ENCODE measurements at regions not wholly inside any gene's neighbourhood (a gene's known extent, or its start where the extent isn't known, plus 50 kb on each side); places are given as distances from the start of the nearest gene placed in this dataset.
"Not testable (repeated sequence)": the region's sequence is repeated elsewhere in the genome, so short reads cannot be mapped to it uniquely, and the experiment has no call there.

DNA sequence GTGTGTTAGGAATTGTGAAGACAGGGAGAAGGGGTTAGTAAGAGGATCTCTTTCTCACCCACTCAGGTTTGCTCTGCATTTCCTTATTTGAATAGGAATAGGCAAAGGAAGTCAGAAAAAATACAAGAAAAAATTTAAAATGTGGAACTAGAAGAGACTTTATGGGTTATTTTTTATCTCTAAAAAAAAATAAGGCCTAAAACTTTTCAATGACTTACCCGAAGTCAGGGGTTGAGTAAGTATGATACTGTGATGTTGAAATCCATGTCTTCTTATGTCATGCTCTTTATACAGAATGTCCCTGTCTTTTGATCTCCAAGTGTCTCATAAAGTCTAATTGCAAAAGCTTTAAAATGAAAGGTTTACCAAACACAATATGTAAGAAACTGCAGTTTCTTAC, 148.3 kb upstream of the PIK3R1 start:
- H3K36me3 ChIP-seq (ENCODE audit: control insufficient read depth, low read length), result no peaks in the 10 kb centered on the region
- H3K9me2 ChIP-seq (replicated peaks; ENCODE audit: control insufficient read depth, low read length), result no peaks in the 10 kb centered on the region
- H3F3A ChIP-seq (ENCODE audit: control insufficient read depth, insufficient read depth), result no peaks in the 10 kb centered on the region
- no peaks in the 10 kb centered on the region for H3K9me3 ChIP-seq (ENCODE audit: control insufficient read depth, insufficient read depth, low read length)
- H3K27me3 ChIP-seq (ENCODE audit: control insufficient read depth, low read length), result no peaks in the 10 kb centered on the region
- H3K27ac ChIP-seq (ENCODE audit: low read depth, low read length), result no peak overlapping the region
- TF ChIP-seq EZH2phosphoT487 (IDR thresholded peaks at IDR 0.05; ENCODE audit: borderline replicate concordance, low read length), result no peak
- TF ChIP-seq, protein P1, sequence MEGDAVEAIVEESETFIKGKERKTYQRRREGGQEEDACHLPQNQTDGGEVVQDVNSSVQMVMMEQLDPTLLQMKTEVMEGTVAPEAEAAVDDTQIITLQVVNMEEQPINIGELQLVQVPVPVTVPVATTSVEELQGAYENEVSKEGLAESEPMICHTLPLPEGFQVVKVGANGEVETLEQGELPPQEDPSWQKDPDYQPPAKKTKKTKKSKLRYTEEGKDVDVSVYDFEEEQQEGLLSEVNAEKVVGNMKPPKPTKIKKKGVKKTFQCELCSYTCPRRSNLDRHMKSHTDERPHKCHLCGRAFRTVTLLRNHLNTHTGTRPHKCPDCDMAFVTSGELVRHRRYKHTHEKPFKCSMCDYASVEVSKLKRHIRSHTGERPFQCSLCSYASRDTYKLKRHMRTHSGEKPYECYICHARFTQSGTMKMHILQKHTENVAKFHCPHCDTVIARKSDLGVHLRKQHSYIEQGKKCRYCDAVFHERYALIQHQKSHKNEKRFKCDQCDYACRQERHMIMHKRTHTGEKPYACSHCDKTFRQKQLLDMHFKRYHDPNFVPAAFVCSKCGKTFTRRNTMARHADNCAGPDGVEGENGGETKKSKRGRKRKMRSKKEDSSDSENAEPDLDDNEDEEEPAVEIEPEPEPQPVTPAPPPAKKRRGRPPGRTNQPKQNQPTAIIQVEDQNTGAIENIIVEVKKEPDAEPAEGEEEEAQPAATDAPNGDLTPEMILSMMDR (IDR thresholded peaks at IDR 0.05; ENCODE audit: low read depth, low read length, poor library complexity, severe bottlenecking), result no peak
- H4K20me1 ChIP-seq (ENCODE audit: control insufficient read depth, insufficient read depth, low read depth, low read length), result no peaks in the 10 kb centered on the region
- H3K4me1 ChIP-seq (ENCODE audit: control insufficient read depth, low read length), result no peaks in the 10 kb centered on the region
- no peak overlapping the region for H3K4me3 ChIP-seq (ENCODE audit: low read length)
- H3K79me2 ChIP-seq (ENCODE audit: control insufficient read depth, low read length), result no peaks in the 10 kb centered on the region
- no peak overlapping the region for H3K4me2 ChIP-seq (ENCODE audit: low read length)

- Histone ChIP-seq H3K4me3 (ENCODE audit: low read length) (no peak overlapping the region), H3K9me2 (replicated peaks; ENCODE audit: control insufficient read depth, low read length) (no peaks in the 10 kb centered on the region), H3F3A (ENCODE audit: control insufficient read depth, insufficient read depth) (no peaks in the 10 kb centered on the region), H3K4me2 (ENCODE audit: low read length) (no peak overlapping the region), H3K4me1 (ENCODE audit: control insufficient read depth, low read length) (no peaks in the 10 kb centered on the region), H3K27me3 (ENCODE audit: control insufficient read depth, low read length) (no peaks in the 10 kb centered on the region), H3K79me2 (ENCODE audit: control insufficient read depth, low read length) (no peaks in the 10 kb centered on the region), H3K27ac (ENCODE audit: low read depth, low read length) (no peak overlapping the region), H3K9me3 (ENCODE audit: control insufficient read depth, insufficient read depth, low read length) (no peaks in the 10 kb centered on the region), H4K20me1 (ENCODE audit: control insufficient read depth, insufficient read depth, low read depth, low read length) (no peaks in the 10 kb centered on the region), H3K36me3 (ENCODE audit: control insufficient read depth, low read length) (no peaks in the 10 kb centered on the region)
- no peak for TF ChIP-seq EZH2phosphoT487 (IDR thresholded peaks at IDR 0.05; ENCODE audit: borderline replicate concordance, low read length)
- TF ChIP-seq, protein P1 (IDR thresholded peaks at IDR 0.05; ENCODE audit: low read depth, low read length, poor library complexity, severe bottlenecking), result no peak
These were observed 149.1 kb upstream of the PIK3R1 start for GRCh38 chr5:68066277-68066955.

DNA sequence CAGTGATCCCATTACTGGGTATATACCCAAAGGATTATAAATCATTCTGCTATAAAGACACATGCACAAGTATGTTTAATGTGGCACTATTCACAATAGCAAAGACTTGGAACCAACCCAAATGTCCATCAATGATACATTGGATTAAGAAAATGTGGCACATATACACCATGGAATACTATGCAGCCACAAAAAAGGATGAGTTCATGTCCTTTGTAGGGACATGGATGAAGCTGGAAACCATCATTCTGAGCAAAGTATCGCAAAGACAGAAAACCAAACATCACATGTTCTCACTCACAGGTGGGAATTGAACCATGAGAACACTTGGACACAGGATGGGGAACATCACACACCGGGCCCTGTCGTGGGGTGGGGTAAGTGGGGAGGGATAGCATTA, 150.2 kb upstream of the PIK3R1 start:
- not testable (repeated sequence) for H3K4me1 ChIP-seq (ENCODE audit: control insufficient read depth, low read length)

DNA sequence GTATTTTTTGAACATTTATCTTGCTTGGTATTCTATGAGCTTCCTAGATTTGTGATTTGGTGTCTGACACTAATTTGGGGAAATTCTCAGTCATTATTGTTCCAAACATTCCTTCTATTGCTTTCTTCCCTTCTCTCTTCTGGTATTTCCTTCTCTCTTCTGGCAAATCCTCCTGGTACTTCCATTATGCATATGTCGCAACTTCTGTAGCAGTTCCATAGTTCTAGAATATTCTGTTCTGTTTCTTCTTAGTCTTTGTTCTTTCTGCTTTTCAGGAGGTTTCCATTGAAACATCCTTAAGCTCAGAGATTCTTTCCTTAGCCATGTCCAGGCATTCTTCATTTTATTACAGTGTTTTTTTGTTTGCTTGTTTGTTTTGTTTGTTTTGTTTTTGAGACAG, 155.2 kb upstream of the PIK3R1 start:
- no peaks in the 10 kb centered on the region for H3F3A ChIP-seq (ENCODE audit: control insufficient read depth, insufficient read depth)
- no peaks in the 10 kb centered on the region for H3K27me3 ChIP-seq (ENCODE audit: control insufficient read depth, low read length)
- H3K79me2 ChIP-seq (ENCODE audit: control insufficient read depth, low read length), result no peaks in the 10 kb centered on the region
- H3K9me3 ChIP-seq (ENCODE audit: control insufficient read depth, insufficient read depth, low read length), result no peaks in the 10 kb centered on the region
- H3K36me3 ChIP-seq (ENCODE audit: control insufficient read depth, low read length), result no peaks in the 10 kb centered on the region
- no peaks in the 10 kb centered on the region for H3K4me1 ChIP-seq (ENCODE audit: control insufficient read depth, low read length)
- H3K4me3 ChIP-seq (ENCODE audit: low read length), result no peak overlapping the region
- no peaks in the 10 kb centered on the region for H3K9me2 ChIP-seq (replicated peaks; ENCODE audit: control insufficient read depth, low read length)
- no peaks in the 10 kb centered on the region for H4K20me1 ChIP-seq (ENCODE audit: control insufficient read depth, insufficient read depth, low read depth, low read length)
- no peak overlapping the region for H3K4me2 ChIP-seq (ENCODE audit: low read length)
- H3K27ac ChIP-seq (ENCODE audit: low read depth, low read length), result no peak overlapping the region
- no peak for TF ChIP-seq EZH2phosphoT487 (IDR thresholded peaks at IDR 0.05; ENCODE audit: borderline replicate concordance, low read length)
- TF ChIP-seq, protein P1 (IDR thresholded peaks at IDR 0.05; ENCODE audit: low read depth, low read length, poor library complexity, severe bottlenecking), result no peak

More for the DNA sequence above, 150.2 kb upstream of the PIK3R1 start:
- not testable (repeated sequence) for H3K4me2 ChIP-seq (ENCODE audit: low read length); H3F3A ChIP-seq (ENCODE audit: control insufficient read depth, insufficient read depth); H3K9me3 ChIP-seq (ENCODE audit: control insufficient read depth, insufficient read depth, low read length); H3K27ac ChIP-seq (ENCODE audit: low read depth, low read length); H3K79me2 ChIP-seq (ENCODE audit: control insufficient read depth, low read length); H3K36me3 ChIP-seq (ENCODE audit: control insufficient read depth, low read length); H4K20me1 ChIP-seq (ENCODE audit: control insufficient read depth, insufficient read depth, low read depth, low read length); H3K9me2 ChIP-seq (replicated peaks; ENCODE audit: control insufficient read depth, low read length); H3K4me3 ChIP-seq (ENCODE audit: low read length); H3K27me3 ChIP-seq (ENCODE audit: control insufficient read depth, low read length)

Measured in DOHH2 (cell line).